Hematopoietic multipotent progenitor cell treated with erythropoietin and hydrocortisone succinate and interleukin-3 and kit ligand, for 8 days (in vitro differentiated cells): ENCODE measurements at regions not wholly inside any gene's neighbourhood (a gene's known extent, or its start where the extent isn't known, plus 50 kb on each side); places are given as distances from the start of the nearest gene placed in this dataset.
"Not testable (repeated sequence)": the region's sequence is repeated elsewhere in the genome, so short reads cannot be mapped to it uniquely, and the experiment has no call there.

Experiments
- DNase-seq: peaks from one replicate; pipeline ENCODE4 v3.0.0-alpha.2; 2015

DNA sequence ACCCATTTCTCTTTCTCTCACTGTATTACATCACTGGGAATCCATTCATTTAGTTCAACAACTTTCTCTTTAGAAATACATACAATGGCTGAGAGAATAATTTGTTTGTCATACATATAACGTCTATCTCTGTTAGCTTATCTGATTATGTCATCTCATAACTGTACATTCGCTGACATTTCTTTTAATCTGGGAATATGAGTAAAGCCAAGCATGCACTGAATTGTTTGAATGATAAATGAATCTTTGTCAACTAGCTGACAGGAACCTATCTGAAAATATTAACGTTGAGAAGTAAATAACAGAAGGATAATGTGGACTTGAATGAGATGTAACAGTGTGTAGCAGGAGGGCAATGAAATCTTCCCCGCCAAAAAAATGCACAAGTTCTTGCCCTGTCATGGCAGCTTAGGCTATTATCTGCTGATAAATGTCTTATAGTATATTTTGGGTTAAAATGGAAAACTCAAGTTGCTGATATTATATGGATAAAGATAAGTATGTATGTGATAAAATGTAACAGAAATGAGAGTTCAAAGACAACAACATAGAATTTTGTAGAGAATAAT lies 581.2 kb upstream of the ADGRB3 start:
- DNase-seq: no peak

DNA sequence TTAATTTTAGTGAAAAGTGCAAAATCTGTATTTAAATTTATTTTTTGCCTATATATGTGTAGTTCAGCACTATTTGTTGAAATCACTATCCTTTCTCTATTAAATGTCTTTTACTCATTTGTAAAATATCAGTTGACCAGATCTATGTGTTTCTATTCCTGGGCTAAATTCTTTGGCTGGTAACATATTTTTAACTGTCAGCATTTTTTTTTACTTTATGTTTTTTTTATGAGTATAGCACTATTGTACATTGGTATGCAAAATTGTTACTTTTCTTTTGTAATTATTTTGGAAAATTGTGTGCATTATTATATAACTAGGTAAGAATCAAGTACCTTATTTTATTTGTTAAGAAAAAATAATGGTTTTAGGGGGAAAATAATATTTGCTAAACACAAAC lies 582.8 kb upstream of the ADGRB3 start:
- DNase-seq: no peak

DNA sequence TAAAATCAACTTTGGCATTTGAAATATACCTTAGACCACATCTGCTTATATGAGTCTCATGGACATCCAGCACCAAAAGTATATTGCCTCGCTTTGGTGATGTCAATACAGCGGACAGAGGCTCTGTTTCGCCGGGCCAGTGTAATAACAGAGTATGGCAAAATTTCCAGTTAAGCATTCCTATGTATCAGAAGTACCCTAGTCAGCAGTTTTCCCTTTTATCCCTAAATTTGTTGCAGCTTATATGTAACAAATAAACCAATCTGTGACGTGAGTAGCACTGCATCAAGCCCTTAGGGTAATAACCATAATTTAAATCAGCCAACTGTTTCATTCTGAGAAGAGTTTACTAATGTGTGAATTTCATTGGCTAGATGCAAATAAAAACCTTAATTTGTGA lies 585.5 kb upstream of the ADGRB3 start:
- no peak for DNase-seq

DNA sequence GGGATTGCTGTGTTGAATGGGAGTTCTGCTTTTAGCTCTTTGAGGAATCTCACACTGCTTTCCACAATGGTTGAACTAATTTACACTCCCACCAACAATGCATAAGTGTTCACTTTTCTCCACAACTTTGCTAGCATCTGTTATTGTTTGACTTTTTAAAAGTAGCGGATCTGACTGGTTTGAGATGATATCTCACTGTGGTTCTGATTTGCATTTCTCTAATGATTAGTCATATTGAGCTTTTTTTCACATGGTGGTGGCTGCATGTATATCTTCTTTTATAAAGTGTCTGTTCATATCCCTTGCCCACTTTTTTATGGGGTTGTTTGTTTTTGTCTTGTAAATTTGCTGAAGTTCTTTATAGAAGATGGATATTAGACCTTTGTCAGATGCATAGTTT lies 588.3 kb upstream of the ADGRB3 start:
- DNase-seq: no peak

DNA sequence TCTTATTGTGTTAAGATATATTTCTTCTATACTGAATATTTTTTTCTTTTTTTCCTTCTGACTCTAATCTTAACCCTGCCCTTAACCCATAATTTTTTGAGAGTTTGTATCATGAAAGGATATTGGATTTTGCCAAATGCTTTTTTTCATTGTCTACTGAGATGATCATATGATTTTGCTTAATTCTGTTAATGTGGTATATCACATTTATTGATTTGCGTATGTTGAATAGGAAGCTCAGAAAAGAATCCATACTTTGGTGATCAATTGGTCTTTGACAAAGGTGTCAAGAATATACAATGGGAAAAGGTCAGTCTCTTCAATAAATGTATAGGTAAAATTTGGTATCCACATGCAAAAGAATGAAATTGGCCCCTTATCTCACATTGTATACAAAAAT lies 588.8 kb upstream of the ADGRB3 start:
- DNase-seq: no peak

DNA sequence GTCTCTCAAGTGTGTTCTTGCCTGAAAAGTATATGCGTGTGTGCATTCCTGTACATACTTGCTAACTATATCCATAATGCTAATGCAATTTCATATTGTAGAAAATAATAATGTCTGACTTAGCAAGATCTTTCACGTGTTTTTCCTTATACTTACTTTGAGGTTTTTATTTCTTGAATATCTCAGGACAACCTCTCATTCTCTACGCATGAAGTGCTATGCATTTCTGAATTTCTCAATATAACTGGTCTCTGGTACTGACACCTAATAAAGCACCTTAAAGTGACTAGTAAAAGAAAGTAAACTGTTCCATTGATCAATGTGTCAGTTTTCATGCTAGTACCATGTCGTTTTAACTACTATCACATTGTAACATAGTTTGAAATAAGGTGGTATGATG lies 589.9 kb upstream of the ADGRB3 start:
- DNase-seq: no peak

DNA sequence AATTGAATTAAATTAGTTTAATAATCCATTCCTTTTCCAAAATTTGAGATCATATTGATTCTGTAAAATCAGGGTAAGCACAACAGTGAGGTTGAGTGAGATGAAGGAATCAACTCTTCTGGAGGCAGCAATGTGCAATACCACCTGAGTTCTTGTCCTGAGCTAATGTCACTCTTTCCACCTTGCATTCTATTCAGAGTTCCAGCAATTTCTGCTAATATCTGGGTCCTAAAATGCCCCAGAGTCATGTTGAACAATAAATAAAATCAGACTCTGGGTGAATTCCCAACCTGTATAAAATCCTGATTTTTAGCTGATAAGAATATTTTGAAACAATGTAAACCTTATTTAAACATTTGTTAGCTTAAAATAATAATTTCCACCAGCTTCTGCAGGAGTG lies 590.8 kb upstream of the ADGRB3 start:
- no peak for DNase-seq

GRCh38 chr6:68043122-68043398 lies 592.0 kb upstream of the ADGRB3 start:
- no peak for DNase-seq

DNA sequence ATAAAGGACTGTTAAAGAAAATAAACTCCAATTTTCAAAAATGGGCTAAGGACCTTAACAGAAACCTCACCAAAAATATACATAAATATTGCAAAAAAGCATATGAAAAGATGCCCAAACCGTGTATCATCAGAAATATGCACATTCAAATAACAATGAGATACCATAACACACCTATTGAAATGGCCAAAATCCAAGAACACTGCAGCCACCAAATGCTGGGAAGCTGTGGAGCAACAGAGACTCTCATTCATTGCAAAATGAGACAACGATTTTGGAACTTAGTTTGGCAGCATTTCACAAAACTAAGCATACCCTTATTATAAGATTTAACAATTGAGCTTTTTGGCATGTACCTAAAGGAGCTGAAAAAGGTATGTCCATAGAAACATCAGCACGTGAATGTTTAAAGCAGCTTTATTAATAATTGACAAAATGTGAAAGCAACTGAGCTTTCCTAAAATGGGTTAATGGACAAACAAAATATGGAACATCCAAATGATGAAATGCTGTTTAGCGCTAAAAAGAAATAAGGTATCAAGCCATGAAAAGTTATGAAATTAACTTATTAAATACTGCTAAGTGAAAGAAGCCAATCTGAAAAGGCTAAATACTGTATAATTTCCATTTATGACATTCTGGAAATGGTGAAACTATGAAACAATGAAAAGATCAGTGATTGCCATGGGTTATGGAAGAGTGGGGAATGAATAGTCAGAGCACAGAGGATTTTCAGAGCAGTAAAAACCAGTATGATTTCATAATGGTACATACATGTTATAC lies 592.6 kb upstream of the ADGRB3 start:
- no peak for DNase-seq

- DNase-seq: no peak
Measured at GRCh38 chr6:68040780-68041179, 594.3 kb upstream of the ADGRB3 start.

DNA sequence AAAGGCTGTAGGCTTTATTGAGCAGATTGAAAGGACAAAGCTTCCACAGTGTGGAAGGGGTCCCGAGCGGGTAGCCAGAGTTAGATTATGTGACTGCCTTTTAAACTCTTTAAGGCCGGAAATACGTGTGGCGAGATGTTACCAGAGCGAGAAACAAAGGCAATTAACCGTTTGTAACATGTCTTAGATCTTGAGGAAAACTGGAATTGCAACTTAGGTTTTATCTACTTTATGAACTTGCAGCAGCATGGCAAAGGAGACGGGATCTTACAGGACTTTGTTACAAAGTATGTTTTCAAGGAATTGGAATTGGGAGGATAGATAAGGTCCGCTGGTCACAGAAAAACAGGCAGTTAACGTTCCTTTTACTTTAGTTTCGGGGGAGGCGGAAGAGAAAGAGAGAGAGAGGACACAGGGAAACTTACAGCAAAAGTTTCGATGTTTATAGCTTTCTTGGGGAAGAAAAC lies 594.7 kb upstream of the ADGRB3 start:
- no peak for DNase-seq

DNA sequence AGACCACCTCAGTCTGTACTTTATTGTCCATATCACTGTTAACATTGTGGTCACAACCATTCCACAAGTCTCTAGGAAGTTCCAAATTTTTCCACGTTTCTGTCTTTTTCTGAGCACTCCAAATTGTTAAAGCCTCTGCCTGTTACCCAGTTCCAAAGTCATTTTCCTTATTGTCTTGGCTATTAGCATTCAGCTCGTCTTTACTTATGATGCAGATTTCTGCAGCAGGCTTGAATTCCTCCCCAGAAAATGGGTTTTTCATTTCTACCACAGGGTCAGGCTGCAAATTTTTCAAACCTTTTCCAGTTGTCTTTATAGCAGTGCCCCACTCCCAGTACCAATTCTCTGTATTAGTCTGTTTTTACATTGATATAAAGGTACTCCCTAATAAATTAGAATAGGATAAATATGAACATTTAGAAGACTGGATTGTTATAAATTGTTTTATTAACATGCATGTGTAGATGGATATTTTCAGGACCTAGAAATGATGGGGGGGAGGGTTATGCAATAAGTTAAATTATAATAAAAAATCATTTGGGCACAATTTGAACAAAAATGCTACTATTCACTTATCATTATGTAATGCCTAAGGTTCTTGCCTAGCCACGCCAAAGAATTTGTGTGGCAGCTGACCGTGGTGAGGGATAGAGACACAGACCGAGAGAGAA lies 595.3 kb upstream of the ADGRB3 start:
- DNase-seq: no peak

DNA sequence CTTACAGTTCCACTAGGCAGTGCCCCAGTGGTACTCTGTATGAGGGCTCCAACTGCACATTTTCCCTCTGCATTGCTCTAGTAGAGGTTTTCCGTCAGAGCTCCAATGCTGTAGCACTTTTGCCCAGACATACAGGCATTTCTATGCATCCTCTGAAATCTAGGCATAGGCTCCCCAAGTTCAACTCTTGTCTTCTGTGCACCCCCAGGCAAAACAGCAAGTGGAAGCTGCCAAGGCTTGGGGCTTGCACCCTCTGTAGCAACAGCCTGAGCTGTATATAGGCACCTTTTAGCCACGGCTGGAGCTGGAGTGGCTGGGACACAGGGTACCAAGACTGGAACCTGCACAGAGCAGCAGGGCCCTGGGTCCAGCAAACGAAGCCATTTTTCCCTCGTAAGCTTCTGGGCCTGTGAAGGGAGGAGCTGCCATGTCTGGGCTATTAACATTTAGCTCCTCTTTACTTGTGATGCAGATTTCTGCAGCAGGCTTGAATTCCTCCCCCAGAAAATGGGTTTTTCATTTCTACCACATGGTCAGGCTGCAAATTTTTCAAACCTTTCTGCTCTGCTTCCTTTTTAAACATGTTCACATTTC lies 596.2 kb upstream of the ADGRB3 start:
- no peak for DNase-seq

DNA sequence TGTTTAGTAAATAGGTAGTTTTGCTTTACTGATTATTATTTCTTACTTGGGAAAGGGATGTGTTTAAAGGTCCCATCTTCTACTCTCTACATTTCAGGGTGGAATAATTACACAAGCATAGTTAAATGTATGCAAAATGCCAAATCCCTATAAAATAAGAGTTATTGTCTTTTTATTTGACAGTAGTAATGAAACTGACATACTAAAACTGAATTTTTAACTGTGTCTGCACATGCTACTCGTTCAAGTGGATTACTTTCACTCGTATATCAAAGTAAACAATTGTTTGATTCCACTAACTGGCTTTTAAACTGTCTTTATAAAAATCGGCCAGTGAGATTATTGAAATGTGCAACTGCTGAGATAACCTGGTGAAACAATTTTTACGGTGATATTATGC lies 602.9 kb upstream of the ADGRB3 start:
- DNase-seq: no peak

- no peak for DNase-seq
Measured at GRCh38 chr6:68031054-68031453, 604.0 kb upstream of the ADGRB3 start.

- no peak for DNase-seq
Measured at GRCh38 chr6:68026483-68026882, 608.6 kb upstream of the ADGRB3 start.

DNA sequence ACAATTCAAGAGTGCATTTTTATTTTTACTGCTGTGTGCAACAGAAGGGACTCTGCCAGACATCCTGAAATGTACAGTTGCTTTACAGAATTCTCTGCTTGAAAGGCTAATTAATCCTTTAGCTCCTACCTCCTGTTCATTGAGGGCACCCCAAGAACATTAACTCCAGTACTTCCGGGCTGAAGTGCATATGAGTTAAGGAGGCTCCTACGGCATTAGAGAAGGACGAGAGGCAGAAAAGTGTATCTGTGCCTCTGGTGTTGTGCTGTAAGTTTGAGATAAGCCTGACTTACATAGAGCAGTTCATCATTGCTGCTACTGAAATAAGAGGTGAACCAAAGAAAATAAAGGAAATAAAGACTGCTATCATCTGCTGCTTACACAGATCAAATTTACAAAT lies 609.3 kb upstream of the ADGRB3 start:
- no peak for DNase-seq

DNA sequence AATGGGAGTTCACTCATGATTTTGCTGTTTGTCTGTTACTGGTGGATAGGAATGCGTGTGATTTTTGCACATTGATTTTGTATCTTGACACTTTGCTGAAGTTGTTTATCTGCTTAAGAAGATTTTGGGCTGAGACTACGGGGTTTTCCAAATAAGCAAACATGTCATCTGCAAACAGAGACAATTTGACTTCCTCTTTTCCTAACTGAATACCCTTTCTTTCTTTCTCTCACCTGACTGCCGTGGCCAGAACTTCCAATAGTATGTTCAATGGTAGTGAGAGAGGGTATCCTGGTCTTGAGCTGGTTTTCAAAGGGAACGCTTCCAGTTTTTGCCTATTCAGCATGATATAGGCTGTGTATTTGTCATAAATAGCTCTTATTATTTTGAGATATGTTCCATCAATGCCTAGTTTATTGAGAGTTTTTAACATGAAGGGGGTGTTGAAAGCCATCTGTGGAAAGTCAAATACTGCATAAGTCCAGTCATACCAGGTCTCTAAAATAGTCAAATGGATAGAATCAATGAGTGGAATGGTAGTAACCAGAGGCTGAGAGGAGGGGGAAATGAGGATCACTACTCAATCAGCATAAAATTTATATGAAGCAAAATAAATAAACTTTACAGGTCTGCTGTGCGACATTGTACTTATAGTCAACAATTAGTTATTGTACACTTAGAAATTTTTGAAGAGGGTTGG lies 610.4 kb upstream of the ADGRB3 start:
- DNase-seq: no peak

GRCh38 chr6:68022968-68023367 lies 612.1 kb upstream of the ADGRB3 start:
- DNase-seq: not testable (repeated sequence)

DNA sequence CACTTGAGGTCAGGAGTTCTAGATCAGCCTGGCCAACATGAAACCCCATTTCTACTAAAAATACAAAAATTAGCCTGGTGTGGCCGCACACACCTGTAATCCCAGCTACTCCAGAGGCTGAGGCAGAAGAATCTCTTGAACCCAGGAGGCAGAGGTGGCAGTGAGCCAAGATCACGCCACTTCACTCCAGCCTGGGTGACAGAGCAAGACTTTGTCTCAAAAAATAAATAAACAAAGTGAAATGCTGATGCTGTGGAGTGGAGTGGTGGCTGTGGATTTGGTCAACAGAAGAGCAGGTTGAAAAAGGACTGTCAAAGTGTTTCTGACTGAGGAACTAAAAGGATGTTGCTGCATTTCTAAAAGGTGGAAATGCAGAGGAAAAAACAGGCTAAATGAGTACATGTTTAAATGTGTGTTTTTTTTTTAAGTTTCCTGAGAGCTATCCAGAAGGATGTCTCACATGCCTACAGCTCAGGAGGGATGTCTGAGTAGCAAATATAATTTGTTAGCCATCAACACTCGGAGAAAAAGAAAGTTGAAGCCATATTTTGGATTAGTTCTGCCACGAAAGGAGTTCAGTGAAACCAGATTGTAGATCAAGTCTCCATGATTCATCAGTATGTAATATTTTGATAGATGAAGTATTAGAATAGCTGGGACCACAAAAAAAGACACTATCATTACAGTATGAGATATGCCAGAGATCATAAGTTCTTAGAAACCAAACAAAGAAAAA lies 621.1 kb upstream of the ADGRB3 start:
- DNase-seq: no peak

DNA sequence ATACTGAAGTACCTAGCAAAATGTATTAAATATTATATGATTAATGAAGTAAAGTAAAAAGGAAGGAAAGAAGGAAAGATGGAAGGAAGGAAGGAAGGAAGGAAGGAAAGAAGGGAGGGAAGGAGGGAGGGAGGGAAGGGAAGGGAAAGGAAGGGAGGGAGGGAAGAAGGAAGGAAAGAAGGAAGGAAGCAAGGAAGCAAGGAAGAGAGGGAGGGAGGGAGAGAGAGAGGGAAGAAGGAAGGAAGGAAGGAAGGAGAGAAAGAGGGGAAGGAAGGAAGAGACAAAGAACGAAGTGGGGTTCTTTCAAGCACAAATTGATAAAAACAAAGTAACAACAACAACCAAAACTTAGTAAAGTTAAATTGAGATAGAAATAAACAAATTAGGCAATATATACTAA lies 622.3 kb upstream of the ADGRB3 start:
- no peak for DNase-seq

DNA sequence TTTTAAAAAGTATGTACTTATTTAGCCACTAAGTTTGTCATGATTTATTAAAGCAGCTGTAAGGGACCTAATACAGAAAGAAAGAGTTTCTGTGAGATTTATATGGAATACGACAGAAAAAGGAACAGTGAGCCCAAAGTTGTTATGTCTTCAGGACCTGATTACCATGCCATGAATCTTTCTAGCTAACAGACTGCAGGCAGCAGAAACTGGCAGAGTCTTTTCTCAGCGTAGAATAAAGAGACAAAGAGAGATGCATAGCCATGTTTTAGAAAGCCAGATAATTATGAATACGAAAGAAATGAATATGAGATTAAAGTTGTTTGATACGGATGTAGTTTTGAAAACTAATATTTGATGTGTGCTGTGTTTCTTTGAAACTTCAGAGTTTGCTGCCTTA lies 624.1 kb upstream of the ADGRB3 start:
- DNase-seq: no peak

- DNase-seq: no peak
Measured at GRCh38 chr6:68008445-68008844, 626.6 kb upstream of the ADGRB3 start.
